H9 (cell line): ENCODE measurements at regions not wholly inside any gene's neighbourhood (a gene's known extent, or its start where the extent isn't known, plus 50 kb on each side); places are given as distances from the start of the nearest gene placed in this dataset.

ENCODE experiments used
- DNase-seq: peaks from one replicate; pipeline ENCODE4 v3.0.0-alpha.2; 2017
- H2AFZ ChIP-seq: one replicate; pipeline ENCODE4 v1.6.1; 2013; ENCODE audit warnings: mild to moderate bottlenecking, low read length, control low read depth, moderate library complexity
- H2AK5ac ChIP-seq: 2 replicates; pipeline ENCODE4 v1.6.1; 2013; ENCODE audit warnings: low read length, control low read depth, mixed read lengths; ENCODE audit not compliant: insufficient read length
- H2BK120ac ChIP-seq: one replicate; pipeline ENCODE4 v1.6.1; 2013; ENCODE audit warnings: low read depth, mild to moderate bottlenecking, low read length, control low read depth, inconsistent platforms; ENCODE audit not compliant: poor library complexity, severe bottlenecking
- H2BK12ac ChIP-seq: 2 replicates; pipeline ENCODE4 v1.6.1; 2013; ENCODE audit warnings: low read length, control low read depth, mixed read lengths, low read depth; ENCODE audit not compliant: insufficient read length
- H2BK15ac ChIP-seq: 2 replicates; pipeline ENCODE4 v1.6.1; 2013; ENCODE audit warnings: low read depth, low read length, control low read depth
- H2BK20ac ChIP-seq: one replicate; pipeline ENCODE4 v1.6.1; 2013; ENCODE audit warnings: low read depth, mild to moderate bottlenecking, low read length, control low read depth, inconsistent platforms; ENCODE audit not compliant: poor library complexity, severe bottlenecking
- H2BK5ac ChIP-seq: 2 replicates; pipeline ENCODE4 v1.6.1; 2013; ENCODE audit warnings: low read length, control low read depth, mixed read lengths; ENCODE audit not compliant: insufficient read length
- H3K14ac ChIP-seq: 2 replicates; pipeline ENCODE4 v1.6.1; 2013; ENCODE audit warnings: low read length, control low read depth; ENCODE audit not compliant: insufficient read depth
- H3K18ac ChIP-seq: 2 replicates; pipeline ENCODE4 v1.6.1; 2013; ENCODE audit warnings: low read depth, mild to moderate bottlenecking, mixed read lengths, low read length, control low read depth; ENCODE audit not compliant: insufficient read length
- H3K23ac ChIP-seq: 2 replicates; pipeline ENCODE4 v1.6.1; 2013; ENCODE audit warnings: low read length, control low read depth, mixed read lengths, low read depth; ENCODE audit not compliant: insufficient read length
- H3K23me2 ChIP-seq: 2 replicates; pipeline ENCODE4 v1.6.1; 2013; ENCODE audit warnings: low read depth, mild to moderate bottlenecking, mixed read lengths, low read length, control low read depth; ENCODE audit not compliant: insufficient read length, poor library complexity, severe bottlenecking
- H3K27ac ChIP-seq: 2 replicates; pipeline ENCODE4 v1.5.1; 2013; ENCODE audit warnings: low read length, control low read depth, mixed read lengths, low read depth; ENCODE audit not compliant: insufficient read length
- H3K27me3 ChIP-seq: 2 replicates; pipeline ENCODE4 v1.6.1; 2013; ENCODE audit warnings: low read length, control low read depth, inconsistent platforms; ENCODE audit not compliant: insufficient read depth
- H3K4ac ChIP-seq: 2 replicates; pipeline ENCODE4 v1.6.1; 2013; ENCODE audit warnings: low read depth, mild to moderate bottlenecking, control low read depth, inconsistent platforms, low read length, moderate library complexity
- H3K4me1 ChIP-seq: 2 replicates; pipeline ENCODE4 v1.6.1; 2013; ENCODE audit warnings: low read length, control low read depth, inconsistent platforms; ENCODE audit not compliant: insufficient read depth
- H3K4me2 ChIP-seq: 2 replicates; pipeline ENCODE4 v1.6.1; 2013; ENCODE audit warnings: low read length, control low read depth, mixed read lengths; ENCODE audit not compliant: insufficient read length, insufficient read depth
- H3K56ac ChIP-seq: 2 replicates; pipeline ENCODE4 v1.6.1; 2013; ENCODE audit warnings: low read depth, mild to moderate bottlenecking, mixed read lengths, low read length, control low read depth; ENCODE audit not compliant: insufficient read length
- H3K79me1 ChIP-seq: 2 replicates; pipeline ENCODE4 v1.6.1; 2013; ENCODE audit warnings: low read depth, mild to moderate bottlenecking, moderate library complexity, low read length, control low read depth, inconsistent platforms; ENCODE audit not compliant: insufficient read depth, poor library complexity, severe bottlenecking
- H3K79me2 ChIP-seq: 2 replicates; pipeline ENCODE4 v1.6.1; 2013; ENCODE audit warnings: low read length, control low read depth, inconsistent platforms; ENCODE audit not compliant: insufficient read depth
- H3K9ac ChIP-seq: 2 replicates; pipeline ENCODE4 v1.6.1; 2013; ENCODE audit warnings: low read length, control low read depth, mixed read lengths; ENCODE audit not compliant: insufficient read length; ENCODE audit errors: extremely low read depth
- H3K9me3 ChIP-seq: one replicate; pipeline ENCODE4 v1.6.1; 2013; ENCODE audit warnings: low read depth, low read length, inconsistent platforms; ENCODE audit not compliant: control insufficient read depth
- H3T11ph ChIP-seq: one replicate; pipeline ENCODE4 v1.6.1; 2013; ENCODE audit warnings: mild to moderate bottlenecking, low read length, control low read depth, inconsistent platforms
- H4K20me1 ChIP-seq: one replicate; pipeline ENCODE4 v1.6.1; 2013; ENCODE audit not compliant: control insufficient read depth, insufficient read length, insufficient read depth
- H4K5ac ChIP-seq: 2 replicates; pipeline ENCODE4 v1.6.1; 2013; ENCODE audit warnings: low read depth, mild to moderate bottlenecking, mixed read lengths, low read length, control low read depth; ENCODE audit not compliant: insufficient read length
- H4K8ac ChIP-seq: replicated peaks from 2 replicates; pipeline ENCODE4 v1.6.1; 2013; ENCODE audit warnings: low read length, control low read depth, mixed read lengths, low read depth; ENCODE audit not compliant: insufficient read length
- H4K91ac ChIP-seq: 2 replicates; pipeline ENCODE4 v1.6.1; 2013; ENCODE audit warnings: low read depth, mild to moderate bottlenecking, moderate library complexity, mixed read lengths, low read length, control low read depth; ENCODE audit not compliant: insufficient read length
- H3K27ac Mint-ChIP-seq, 3 experiments: 2 replicates in 2 of 3; 3 replicates in 1 of 3; pipeline ENCODE4 v1.8.0; 2020 to 2021; ENCODE audit warnings: mixed read lengths in 3 of 3, mild to moderate bottlenecking in 1 of 3, moderate library complexity in 1 of 3
- H3K27me3 Mint-ChIP-seq: 2 replicates; pipeline ENCODE4 v1.8.0; 2021; ENCODE audit warnings: low read depth, mild to moderate bottlenecking, moderate library complexity, mixed read lengths
- H3K36me3 Mint-ChIP-seq, 3 experiments: 2 replicates in 2 of 3; 3 replicates in 1 of 3; pipeline ENCODE4 v1.8.0; 2020 to 2021; ENCODE audit warnings: low read depth in 3 of 3, mixed read lengths in 3 of 3; ENCODE audit not compliant: insufficient read depth in 1 of 3
- H3K4me1 Mint-ChIP-seq, 2 experiments: 2 replicates each; pipeline ENCODE4 v1.8.0; 2020; ENCODE audit warnings: mixed read lengths in 2 of 2
- H3K4me3 Mint-ChIP-seq, 2 experiments: 2 replicates in 1 of 2; 3 replicates in 1 of 2; pipeline ENCODE4 v1.8.0; 2020 to 2021; ENCODE audit warnings: mild to moderate bottlenecking in 2 of 2, mixed read lengths in 2 of 2, moderate library complexity in 1 of 2
- H3K9me3 Mint-ChIP-seq, 2 experiments: 2 replicates in 1 of 2; 3 replicates in 1 of 2; pipeline ENCODE4 v1.8.0; 2020; ENCODE audit warnings: mild to moderate bottlenecking in 2 of 2, mixed read lengths in 2 of 2, moderate library complexity in 1 of 2
- CTCF ChIP-seq: fragments of 200-600 bp; sonication (generic); conservative IDR thresholded peaks from 3 replicates; pipeline ENCODE4 v1.8.0; 2021; ENCODE audit warnings: antibody characterized with exemption, mild to moderate bottlenecking
- WGBS: extraction: QIAGEN DNeasy Blood & Tissue Kit; methylation state at CpG from one replicate; pipeline ENCODE4 v1.1.7; 2013; ENCODE audit warnings: missing lambda C conversion rate, low lambda C conversion rate, mixed read lengths; ENCODE audit not compliant: insufficient read length; ENCODE audit errors: extremely low coverage; 5-methylcytosine and 5-hydroxymethylcytosine counted together

GRCh38 chr5:174167080-174167910, 121.8 kb downstream of the NSG2 start:
- Mint-ChIP-seq H3K27me3 (peaks cover 26% of the 10 kb centered on the region), H3K27ac (no peak overlapping the region), H3K4me1 (peaks cover 9 to 18% of the 10 kb centered on the region in 2 experiments), H3K36me3 (no peaks in the 10 kb centered on the region; a peak in 1 of 7 replicates), H3K4me3 (no peak overlapping the region), H3K9me3 (peaks cover 2 to 8% of the 10 kb centered on the region in 2 experiments; a peak in 3 of 5 replicates)
- TF ChIP-seq CTCF = no peak
- H3K4me1 ChIP-seq = no peaks in the 10 kb centered on the region
- no peak overlapping the region for H4K5ac ChIP-seq
- H3K14ac ChIP-seq = no peak overlapping the region
- H2AFZ ChIP-seq = no peak overlapping the region
- no peak overlapping the region for H3K23ac ChIP-seq
- H4K8ac ChIP-seq = no peak overlapping the region
- no peaks in the 10 kb centered on the region for H3K79me2 ChIP-seq
- H3K9ac ChIP-seq = no peak overlapping the region
- no peaks in the 10 kb centered on the region for H4K20me1 ChIP-seq
- no CpG with 5 or more reads among the region's 16 CpGs for WGBS
- H3K18ac ChIP-seq = no peak overlapping the region
- H3K27me3 ChIP-seq = no peaks in the 10 kb centered on the region
- no peak overlapping the region for H2BK12ac ChIP-seq
- no peaks in the 10 kb centered on the region for H3K9me3 ChIP-seq
- no peak for DNase-seq
- H2BK15ac ChIP-seq = no peak overlapping the region
- no peak overlapping the region for H2BK120ac ChIP-seq
- no peaks in the 10 kb centered on the region for H3K79me1 ChIP-seq
- no peak overlapping the region for H2BK5ac ChIP-seq
- no peak overlapping the region for H4K91ac ChIP-seq
- H2BK20ac ChIP-seq = no peak overlapping the region
- no peak overlapping the region for H3K4ac ChIP-seq
- no peaks in the 10 kb centered on the region for H3K23me2 ChIP-seq
- no peak overlapping the region for H3K27ac ChIP-seq
- H3K4me2 ChIP-seq = no peak overlapping the region
- no peak overlapping the region for H2AK5ac ChIP-seq
- H3K56ac ChIP-seq = no peak overlapping the region
- no peak overlapping the region for H3T11ph ChIP-seq
